ENCODE measurements at regions not wholly inside any gene's neighbourhood (a gene's known extent, or its start where the extent isn't known, plus 50 kb on each side); places are given as distances from the start of the nearest gene placed in this dataset.

GRCh38 chr1:198893763-198894444, 255.1 kb downstream of the PTPRC start:
- no peak for DNase-seq (ENCODE audit: low read depth)
- TF ChIP-seq CTCF (conservative IDR thresholded peaks at IDR 0.05; ENCODE audit: low read depth, low read length), result no peak
- H3K4me3 ChIP-seq (ENCODE audit: low read depth, low read length), result no peak overlapping the region

DNA sequence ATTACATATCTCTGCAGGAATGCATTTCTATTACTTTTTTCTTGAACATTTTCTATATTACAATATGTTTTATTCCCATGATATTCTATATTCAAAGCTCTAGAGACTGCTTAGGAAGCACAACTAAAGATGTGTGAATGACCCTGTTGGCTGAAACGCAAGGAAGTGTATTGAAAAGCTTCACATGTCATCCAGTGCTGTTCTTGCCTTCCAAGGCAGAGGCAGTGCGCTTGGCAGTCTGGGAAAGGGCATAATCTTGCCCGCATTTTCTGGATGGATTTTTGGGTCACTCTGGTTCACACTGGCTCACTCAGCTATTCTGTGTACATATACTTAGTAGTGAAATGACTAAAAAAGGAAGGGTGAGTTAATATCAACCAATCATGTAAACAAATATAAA, 262.4 kb downstream of the PTPRC start:
- no peak for DNase-seq (ENCODE audit: low read depth)
- no peak overlapping the region for H3K4me3 ChIP-seq (ENCODE audit: low read depth, low read length)
- no peak for TF ChIP-seq CTCF (conservative IDR thresholded peaks at IDR 0.05; ENCODE audit: low read depth, low read length)

DNA sequence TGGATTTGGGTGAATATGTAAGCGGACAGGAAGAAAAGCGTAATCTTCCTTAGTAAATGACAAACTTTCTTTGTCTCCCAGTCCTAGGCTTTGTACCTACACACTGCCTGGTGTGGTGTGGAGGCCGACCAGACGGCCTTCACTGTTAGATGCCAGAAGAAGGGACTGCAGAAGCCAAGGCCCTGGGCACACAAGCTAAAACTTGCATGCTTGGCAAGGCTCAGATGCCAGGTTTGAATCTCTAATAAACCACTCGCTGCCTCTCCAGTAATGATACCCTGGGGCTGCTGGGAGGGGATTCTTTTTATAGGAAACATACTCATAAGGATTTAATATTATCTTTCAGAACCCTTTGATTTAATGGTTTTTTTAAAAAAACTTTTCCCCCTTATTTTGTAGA, 263.8 kb downstream of the PTPRC start:
- no peak for TF ChIP-seq CTCF (conservative IDR thresholded peaks at IDR 0.05; ENCODE audit: low read depth, low read length)
- no peak for DNase-seq (ENCODE audit: low read depth)
- H3K4me3 ChIP-seq (ENCODE audit: low read depth, low read length), result no peak overlapping the region

DNA sequence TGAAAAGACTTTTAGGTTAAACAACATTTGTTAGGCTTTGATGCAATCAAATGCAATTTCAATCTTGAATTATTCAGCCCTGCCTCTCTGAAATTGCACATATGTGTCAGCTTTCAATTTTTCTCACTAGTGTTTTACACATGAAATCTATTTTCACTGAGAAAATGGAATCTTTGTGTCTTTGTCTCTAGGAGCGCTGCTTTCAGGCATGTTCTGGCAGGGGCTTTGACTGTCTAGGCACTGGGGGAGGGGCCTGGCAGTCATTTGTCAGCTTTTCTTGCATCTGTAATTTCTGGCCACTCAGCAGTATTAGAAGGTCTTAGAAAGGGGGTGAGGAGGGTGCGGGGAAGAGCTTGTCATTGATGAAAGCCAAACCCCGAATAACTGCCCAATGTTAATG, 264.4 kb downstream of the PTPRC start:
- no peak for DNase-seq (ENCODE audit: low read depth)
- no peak for TF ChIP-seq CTCF (conservative IDR thresholded peaks at IDR 0.05; ENCODE audit: low read depth, low read length)
- no peak overlapping the region for H3K4me3 ChIP-seq (ENCODE audit: low read depth, low read length)

DNA sequence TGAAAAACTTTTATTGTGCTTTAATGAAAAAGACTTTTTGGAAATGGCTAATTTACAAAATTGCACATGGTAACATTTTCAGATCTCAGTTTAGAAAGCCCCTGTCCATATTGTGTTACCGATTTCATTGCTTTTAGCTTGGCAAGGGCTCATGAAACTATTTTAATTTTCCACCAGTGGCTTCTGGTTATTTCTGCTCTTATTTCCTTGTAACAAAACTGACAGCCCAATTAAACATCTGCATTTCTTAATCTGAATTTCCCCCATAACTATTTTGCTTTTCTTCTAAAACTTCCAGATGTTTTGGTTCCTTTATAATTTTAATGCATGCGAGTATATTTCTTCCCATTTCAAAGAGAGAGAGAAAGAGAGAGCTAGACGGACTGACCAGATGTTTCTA, 264.8 kb downstream of the PTPRC start:
- H3K4me3 ChIP-seq (ENCODE audit: low read depth, low read length), result no peak overlapping the region
- TF ChIP-seq CTCF (conservative IDR thresholded peaks at IDR 0.05; ENCODE audit: low read depth, low read length), result no peak
- no peak for DNase-seq (ENCODE audit: low read depth)

DNA sequence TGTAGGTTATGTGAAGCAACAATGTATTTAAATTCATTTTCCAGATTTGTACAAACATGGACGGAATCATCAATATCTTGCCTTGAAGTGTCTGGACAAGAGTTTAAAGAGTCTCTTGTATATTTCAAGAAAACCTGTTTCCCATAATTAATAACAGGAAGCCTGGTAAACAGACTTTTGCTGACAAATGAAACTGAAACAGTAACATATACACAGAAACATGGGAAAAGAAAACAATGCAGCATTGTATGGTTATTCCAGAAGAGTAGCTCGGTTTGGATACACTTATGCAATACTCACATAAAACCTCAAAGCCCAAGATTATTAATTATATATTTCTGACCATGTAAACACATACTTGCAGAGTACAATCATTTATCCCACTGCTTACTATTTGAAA, 265.5 kb downstream of the PTPRC start:
- TF ChIP-seq CTCF (conservative IDR thresholded peaks at IDR 0.05; ENCODE audit: low read depth, low read length), result no peak
- no peak overlapping the region for H3K4me3 ChIP-seq (ENCODE audit: low read depth, low read length)
- no peak for DNase-seq (ENCODE audit: low read depth)

- DNase-seq (ENCODE audit: low read depth), result no peak
- no peak overlapping the region for H3K4me3 ChIP-seq (ENCODE audit: low read depth, low read length)
- no peak for TF ChIP-seq CTCF (conservative IDR thresholded peaks at IDR 0.05; ENCODE audit: low read depth, low read length)
Observed at GRCh38 chr1:198906739-198907422, 268.0 kb downstream of the PTPRC start.

All from epithelial cell of proximal tubule (primary cell).